Esophagus squamous epithelium (tissue), 4 donors: ENCODE measurements at regions not wholly inside any gene's neighbourhood (a gene's known extent, or its start where the extent isn't known, plus 50 kb on each side); places are given as distances from the start of the nearest gene placed in this dataset.

ENCODE experiments used
- CTCF ChIP-seq, 6 experiments: fragments of 450-650 bp in 4 of 6; fragments of 200-600 bp in 2 of 6; sonication (generic) in 2 of 6; IDR thresholded peaks; one replicate each; pipeline ENCODE4 v1.5.1; 2016 to 2019; ENCODE audit warnings: antibody characterized with exemption in 6 of 6, mild to moderate bottlenecking in 4 of 6, moderate library complexity in 4 of 6
- POLR2A ChIP-seq, 4 donors: fragments of 450-650 bp; IDR thresholded peaks; one replicate each; pipeline ENCODE4 v1.6.1; 2017; ENCODE audit warnings: antibody characterized with exemption in 4 of 4, mild to moderate bottlenecking in 4 of 4, moderate library complexity in 3 of 4

GRCh38 chr5:104111632-104112031 is 549.0 kb upstream of the NUDT12 start:
- no peak for TF ChIP-seq CTCF (IDR thresholded peaks at IDR 0.05)
- no peak for TF ChIP-seq POLR2A (IDR thresholded peaks at IDR 0.05)
